D721Med (cell line): ENCODE measurements at regions not wholly inside any gene's neighbourhood (a gene's known extent, or its start where the extent isn't known, plus 50 kb on each side); places are given as distances from the start of the nearest gene placed in this dataset.

Experiments
- DNase-seq: peaks from one replicate; pipeline ENCODE4 v3.0.0; 2011; ENCODE audit warnings: low spot score; ENCODE audit not compliant: insufficient read length
- FAIRE-seq: peaks from 2 replicates; lab custom pipeline; 2011; peaks lifted over from hg19 to GRCh38; lab: Jason Lieb, UNC
- CTCF ChIP-seq: IDR thresholded peaks from 2 replicates; pipeline ENCODE4 v1.5.1; 2012; ENCODE audit warnings: mild to moderate bottlenecking, control low read depth; ENCODE audit not compliant: insufficient read depth; ENCODE audit errors: missing control alignments

GRCh38 chr16:72389791-72390190, 217.8 kb upstream of the PMFBP1 start:
- no peak for TF ChIP-seq CTCF
- no peak for FAIRE-seq
- DNase-seq = no peak

- DNase-seq = no peak
- no peak for FAIRE-seq
- TF ChIP-seq CTCF = no peak
Observed at GRCh38 chr16:72388007-72388406, 216.1 kb upstream of the PMFBP1 start.

GRCh38 chr16:72384651-72385050, 212.7 kb upstream of the PMFBP1 start:
- no peak for DNase-seq
- TF ChIP-seq CTCF = no peak
- no peak for FAIRE-seq

- no peak for DNase-seq
Observed at GRCh38 chr16:72380283-72380682, 208.3 kb upstream of the PMFBP1 start.

GRCh38 chr16:72373201-72373600, 201.2 kb upstream of the PMFBP1 start:
- FAIRE-seq (no peak), DNase-seq (no peak)
- TF ChIP-seq CTCF = no peak

More at GRCh38 chr16:72380283-72380682, 208.3 kb upstream of the PMFBP1 start:
- TF ChIP-seq CTCF = no peak
- no peak for FAIRE-seq

- no peak for TF ChIP-seq CTCF
- DNase-seq = no peak
- no peak for FAIRE-seq
Observed at GRCh38 chr16:72372087-72373045, 200.4 kb upstream of the PMFBP1 start.
